ENCODE measurements at regions not wholly inside any gene's neighbourhood (a gene's known extent, or its start where the extent isn't known, plus 50 kb on each side); places are given as distances from the start of the nearest gene placed in this dataset.

- TF ChIP-seq POLR2A (IDR thresholded peaks at IDR 0.05) (no peak), CTCF (IDR thresholded peaks at IDR 0.05) (no peak), POLR2AphosphoS5 (IDR thresholded peaks at IDR 0.05; ENCODE audit: insufficient read depth in 1 of 2, low read depth in 1 of 2) (no peak)
These were observed 299.6 kb downstream of the PAX3 start for GRCh38 chr2:221999166-221999565.

Data from vagina (tissue), 2 donors.